Endothelial cell of umbilical vein (primary cell): ENCODE measurements at regions not wholly inside any gene's neighbourhood (a gene's known extent, or its start where the extent isn't known, plus 50 kb on each side); places are given as distances from the start of the nearest gene placed in this dataset.

ENCODE experiments used
- BruUV-seq: library from RNA; stranded (reverse); fragments of 400-500 nt; replicated peaks from 2 replicates; lab custom pipeline; 2021; lab: Mats Ljungman, UMichigan
- CTCF ChIA-PET: fragments of 300-600, 350-600 bp; sonication (Branson Sonifier 250); formaldehyde crosslinking; loops from one replicate; lab custom pipeline; 2021; ENCODE audit warnings: antibody characterized with exemption, inconsistent platforms; lab: Charles Lee
- POLR2A ChIA-PET: fragments of 300-600, 350-600 bp; sonication (Branson Sonifier 250); formaldehyde crosslinking; loops from one replicate; lab custom pipeline; 2021; ENCODE audit warnings: antibody characterized with exemption, inconsistent platforms; lab: Charles Lee
- DNase-seq: peaks from one replicate; pipeline ENCODE4 v3.0.0-alpha.2; 2011; ENCODE audit warnings: low read depth, low spot score
- FAIRE-seq: peaks from 2 replicates; lab custom pipeline; 2011; peaks lifted over from hg19 to GRCh38; lab: Jason Lieb, UNC
- H2AFZ ChIP-seq: 2 replicates; pipeline ENCODE4 v1.6.0; 2012; ENCODE audit warnings: low read depth, low read length, control low read depth, inconsistent platforms
- H3K27ac ChIP-seq: 2 replicates; pipeline ENCODE4 v1.5.1; 2011; ENCODE audit warnings: low read depth, mild to moderate bottlenecking, control low read depth, low read length, moderate library complexity; ENCODE audit not compliant: insufficient read depth
- H3K27me3 ChIP-seq, 2 experiments: 2 replicates each; pipeline versions ENCODE4 v1.6.0 to v1.6.1; 2011; ENCODE audit warnings: low read length in 2 of 2, mixed read lengths in 1 of 2; ENCODE audit not compliant: control insufficient read depth in 2 of 2, insufficient read depth in 2 of 2
- H3K36me3 ChIP-seq, 2 experiments: 2 replicates in 1 of 2; 3 replicates in 1 of 2; pipeline ENCODE4 v1.5.1; 2011; ENCODE audit warnings: low read length in 2 of 2, mild to moderate bottlenecking in 1 of 2, moderate library complexity in 1 of 2; ENCODE audit not compliant: control insufficient read depth in 2 of 2, insufficient read depth in 2 of 2; ENCODE audit errors: extremely low read depth in 1 of 2
- H3K4me1 ChIP-seq: 3 replicates; pipeline ENCODE4 v1.5.1; 2011; ENCODE audit warnings: mild to moderate bottlenecking, low read length; ENCODE audit not compliant: control insufficient read depth, insufficient read depth; ENCODE audit errors: extremely low read depth
- H3K4me2 ChIP-seq: 2 replicates; pipeline ENCODE4 v1.6.1; 2011; ENCODE audit warnings: low read length, control low read depth, mixed read lengths; ENCODE audit not compliant: insufficient read depth
- H3K4me3 ChIP-seq, 3 experiments: fragments of 200-600 bp in 1 of 3; sonication (generic), shearing (Covaris generic) in 1 of 3; replicated peaks in 1 of 3; 2 replicates each; pipeline ENCODE4 v1.5.1; 2011 to 2016; ENCODE audit warnings: control low read depth in 3 of 3, low read length in 3 of 3, mild to moderate bottlenecking in 2 of 3, inconsistent platforms in 1 of 3, low read depth in 1 of 3, moderate library complexity in 1 of 3; ENCODE audit not compliant: insufficient read depth in 1 of 3
- H3K79me2 ChIP-seq: 2 replicates; pipeline ENCODE4 v1.6.0; 2012; ENCODE audit warnings: low read length, inconsistent platforms; ENCODE audit not compliant: control insufficient read depth, insufficient read depth
- H3K9ac ChIP-seq: replicated peaks from 2 replicates; pipeline ENCODE3; 2011; ENCODE audit warnings: low read length, control low read depth; ENCODE audit not compliant: insufficient read depth; ENCODE audit errors: extremely low read depth
- H3K9me1 ChIP-seq: replicated peaks from 3 replicates; pipeline ENCODE4 v1.6.0; 2011; ENCODE audit warnings: mild to moderate bottlenecking, low read length; ENCODE audit not compliant: control insufficient read depth, insufficient read depth; ENCODE audit errors: extremely low read depth
- H3K9me3 ChIP-seq: replicated peaks from 2 replicates; pipeline ENCODE4 v1.5.1; 2012; ENCODE audit warnings: low read length, inconsistent platforms; ENCODE audit not compliant: control insufficient read depth, insufficient read depth
- H4K20me1 ChIP-seq: replicated peaks from 2 replicates; pipeline ENCODE3; 2011; ENCODE audit warnings: mild to moderate bottlenecking, low read length; ENCODE audit not compliant: control insufficient read depth, insufficient read depth; ENCODE audit errors: extremely low read depth
- CTCF ChIP-seq, 2 donors: IDR thresholded peaks; 1 replicate in 1 of 2; 2 replicates in 1 of 2; pipeline ENCODE4 v1.5.1; 2011; ENCODE audit warnings: low read length in 2 of 2, mild to moderate bottlenecking in 2 of 2, moderate library complexity in 2 of 2, control low read depth in 1 of 2, inconsistent platforms in 1 of 2, low read depth in 1 of 2; ENCODE audit not compliant: insufficient read depth in 1 of 2; ENCODE audit errors: extremely low read depth in 1 of 2
- EZH2 ChIP-seq: IDR thresholded peaks from 2 replicates; pipeline ENCODE4 v1.6.1; 2012; ENCODE audit warnings: borderline replicate concordance, low read depth, mild to moderate bottlenecking, moderate library complexity, low read length, inconsistent platforms; ENCODE audit not compliant: severe bottlenecking
- GATA2 ChIP-seq: IDR thresholded peaks from 2 replicates; pipeline ENCODE4 v1.7.0; 2011; ENCODE audit warnings: low read depth, mild to moderate bottlenecking, moderate library complexity, mixed read lengths, low read length; ENCODE audit not compliant: insufficient read length, insufficient read depth
- MAX ChIP-seq: IDR thresholded peaks from 2 replicates; pipeline ENCODE4 v1.6.1; 2011; ENCODE audit not compliant: insufficient read depth, insufficient read length
- MYC ChIP-seq: IDR thresholded peaks from one replicate; pipeline ENCODE4 v1.6.1; 2011; ENCODE audit warnings: mild to moderate bottlenecking, low read depth, low read length
- POLR2A ChIP-seq: IDR thresholded peaks from 2 replicates; pipeline ENCODE4 v1.6.1; 2012; ENCODE audit warnings: low read depth, mild to moderate bottlenecking, control low read depth, low read length
- POLR2AphosphoS5 ChIP-seq: IDR thresholded peaks from 2 replicates; pipeline ENCODE4 v1.6.1; 2012; ENCODE audit warnings: low read depth, mild to moderate bottlenecking, control low read depth, low read length, moderate library complexity; ENCODE audit not compliant: insufficient read depth
- dilution Hi-C: fragments of 300-500 bp; cut with MboI; formaldehyde crosslinking; loops from one replicate; pipeline ENCODE4 v1.15.0; 2019; ENCODE audit warnings: low sequenced_read_pairs; ENCODE audit not compliant: extremely low pct_ligation_motif_present
- intact Hi-C: fragments of 100-400 bp; cut with micrococcal nuclease; formaldehyde crosslinking; loops from one replicate; pipeline ENCODE4 v1.10.0; 2022

GRCh38 chr3:94739420-94739819, 676.6 kb downstream of the NSUN3 start:
- no peak overlapping the region for H3K4me3 ChIP-seq
- intact Hi-C loops (no loop called here), dilution Hi-C loops (no loop called here)
- H4K20me1 ChIP-seq: no peaks in the 10 kb centered on the region
- H3K36me3 ChIP-seq: no peaks in the 10 kb centered on the region
- no peaks in the 10 kb centered on the region for H3K4me1 ChIP-seq
- no peak overlapping the region for H3K9ac ChIP-seq
- H3K79me2 ChIP-seq: no peaks in the 10 kb centered on the region
- no TSS peak for BruUV-seq
- FAIRE-seq: no peak
- H3K4me2 ChIP-seq: no peak overlapping the region
- no peak overlapping the region for H3K27ac ChIP-seq
- no peak overlapping the region for H2AFZ ChIP-seq
- ChIA-PET POLR2A (no interaction called here), CTCF (no interaction called here)
- no peaks in the 10 kb centered on the region for H3K9me1 ChIP-seq
- DNase-seq: no peak
- no peaks in the 10 kb centered on the region for H3K27me3 ChIP-seq
- H3K9me3 ChIP-seq: no peaks in the 10 kb centered on the region
- TF ChIP-seq CTCF (IDR thresholded peaks at IDR 0.05; ENCODE audit: extremely low read depth in 1 of 2, insufficient read depth in 1 of 2, low read depth in 1 of 2, low read length in 2 of 2): no peak

- Histone ChIP-seq H3K9me3 (peaks cover 5% of the 10 kb centered on the region), H3K36me3 (no peaks in the 10 kb centered on the region), H3K9ac (no peak overlapping the region), H3K4me2 (no peak overlapping the region), H3K4me1 (no peaks in the 10 kb centered on the region), H3K27me3 (no peaks in the 10 kb centered on the region), H4K20me1 (no peaks in the 10 kb centered on the region), H3K9me1 (no peaks in the 10 kb centered on the region), H3K27ac (no peak overlapping the region), H2AFZ (no peak overlapping the region), H3K4me3 (no peak overlapping the region), H3K79me2 (no peaks in the 10 kb centered on the region)
- no peak for DNase-seq
- FAIRE-seq: no peak
- dilution Hi-C loops: no loop called here
- intact Hi-C loops: no loop called here
- ChIA-PET POLR2A (no interaction called here), CTCF (no interaction called here)
- BruUV-seq: no TSS peak
- TF ChIP-seq POLR2A (no peak), EZH2 (no peak), MAX (no peak), GATA2 (no peak), POLR2AphosphoS5 (no peak), MYC (no peak)
These were observed 695.9 kb downstream of the NSUN3 start for GRCh38 chr3:94758751-94759150.
